Kidney (tissue), 13 donors: ENCODE measurements at regions not wholly inside any gene's neighbourhood (a gene's known extent, or its start where the extent isn't known, plus 50 kb on each side); places are given as distances from the start of the nearest gene placed in this dataset.

Experiments
- DNase-seq, 5 donors: peaks; one replicate each; pipeline ENCODE4 v3.0.0-alpha.2; 2013 to 2020
- FAIRE-seq: peaks from 2 replicates; lab custom pipeline; 2012; peaks lifted over from hg19 to GRCh38; lab: Jason Lieb, UNC
- H3K27ac ChIP-seq, 2 donors: one replicate each; pipeline ENCODE4 v1.7.0; 2013; ENCODE audit warnings: low read depth in 2 of 2, low read length in 2 of 2, inconsistent platforms in 1 of 2
- H3K27me3 ChIP-seq: one replicate; pipeline ENCODE4 v1.7.1; 2013; ENCODE audit warnings: low read length, inconsistent platforms; ENCODE audit not compliant: control insufficient read depth, insufficient read depth
- H3K36me3 ChIP-seq, 3 donors: one replicate each; pipeline versions ENCODE4 v1.7.0 to v1.7.1; 2013; ENCODE audit warnings: low read length in 3 of 3, control low read depth in 1 of 3, inconsistent platforms in 1 of 3; ENCODE audit not compliant: insufficient read depth in 3 of 3, control insufficient read depth in 2 of 3
- H3K4me1 ChIP-seq, 3 donors: one replicate each; pipeline versions ENCODE4 v1.7.0 to v1.7.1; 2013; ENCODE audit warnings: low read length in 3 of 3, inconsistent platforms in 1 of 3, low read depth in 1 of 3; ENCODE audit not compliant: control insufficient read depth in 2 of 3, insufficient read depth in 2 of 3
- H3K4me3 ChIP-seq, 3 donors: one replicate each; pipeline versions ENCODE4 v1.7.0 to v1.8.1; 2013; ENCODE audit warnings: low read length in 3 of 3, control low read depth in 1 of 3, inconsistent platforms in 1 of 3
- H3K9ac ChIP-seq, 3 donors: one replicate each; pipeline versions ENCODE4 v1.7.0 to v1.7.1; 2013; ENCODE audit warnings: low read length in 3 of 3, control low read depth in 1 of 3, inconsistent platforms in 1 of 3
- H3K9me3 ChIP-seq, 3 donors: one replicate each; pipeline versions ENCODE4 v1.7.0 to v1.7.1; 2013; ENCODE audit warnings: low read length in 3 of 3, control low read depth in 1 of 3, inconsistent platforms in 1 of 3; ENCODE audit not compliant: control insufficient read depth in 2 of 3, insufficient read depth in 1 of 3
- intact Hi-C: fragments of 100-400 bp; cut with DNase I; formaldehyde crosslinking; loops from one replicate; pipeline ENCODE4 v1.11.1; 2022
- TF ChIP-seq, protein P1 (sequence below): IDR thresholded peaks from 3 replicates; pipeline ENCODE4 v1.5.1; 2012; ENCODE audit warnings: mild to moderate bottlenecking, moderate library complexity, borderline replicate concordance; ENCODE audit not compliant: insufficient read depth; ENCODE audit errors: extremely low read depth
- donor health status: control.
- donor health status: control.
- donor health status: control.
- donor health status: control.
- donor health status: control.
- donor health status: DM: yes; HTN: yes; CAD: no.
- donor health status: Normal renal cell carcinoma (clear cell type).

DNA sequence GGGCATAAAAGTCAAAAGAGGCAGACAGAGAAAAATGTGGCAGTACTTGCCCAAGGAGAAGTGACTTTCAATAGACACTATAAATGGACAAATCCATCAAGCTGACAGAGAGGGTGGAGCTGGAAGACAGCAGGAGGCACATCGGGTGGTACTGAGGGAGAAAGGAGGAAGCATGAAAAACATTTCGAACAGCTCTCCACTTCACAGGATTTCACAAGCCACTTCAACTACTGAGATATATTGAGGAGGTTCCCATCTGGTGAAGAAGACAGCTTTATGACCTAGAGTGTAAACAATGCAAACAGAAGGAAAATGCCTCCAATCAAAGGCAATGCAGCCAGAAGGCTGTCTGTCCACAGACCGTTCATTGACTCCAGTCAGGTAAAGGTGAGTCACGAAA lies 259.4 kb upstream of the ECI2 start:
- intact Hi-C loops = no loop called here
- FAIRE-seq = no peak
- TF ChIP-seq, protein P1, sequence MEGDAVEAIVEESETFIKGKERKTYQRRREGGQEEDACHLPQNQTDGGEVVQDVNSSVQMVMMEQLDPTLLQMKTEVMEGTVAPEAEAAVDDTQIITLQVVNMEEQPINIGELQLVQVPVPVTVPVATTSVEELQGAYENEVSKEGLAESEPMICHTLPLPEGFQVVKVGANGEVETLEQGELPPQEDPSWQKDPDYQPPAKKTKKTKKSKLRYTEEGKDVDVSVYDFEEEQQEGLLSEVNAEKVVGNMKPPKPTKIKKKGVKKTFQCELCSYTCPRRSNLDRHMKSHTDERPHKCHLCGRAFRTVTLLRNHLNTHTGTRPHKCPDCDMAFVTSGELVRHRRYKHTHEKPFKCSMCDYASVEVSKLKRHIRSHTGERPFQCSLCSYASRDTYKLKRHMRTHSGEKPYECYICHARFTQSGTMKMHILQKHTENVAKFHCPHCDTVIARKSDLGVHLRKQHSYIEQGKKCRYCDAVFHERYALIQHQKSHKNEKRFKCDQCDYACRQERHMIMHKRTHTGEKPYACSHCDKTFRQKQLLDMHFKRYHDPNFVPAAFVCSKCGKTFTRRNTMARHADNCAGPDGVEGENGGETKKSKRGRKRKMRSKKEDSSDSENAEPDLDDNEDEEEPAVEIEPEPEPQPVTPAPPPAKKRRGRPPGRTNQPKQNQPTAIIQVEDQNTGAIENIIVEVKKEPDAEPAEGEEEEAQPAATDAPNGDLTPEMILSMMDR = no peak
- Histone ChIP-seq H3K36me3 (no peaks in the 10 kb centered on the region), H3K27ac (no peak overlapping the region), H3K4me3 (no peak overlapping the region), H3K27me3 (no peaks in the 10 kb centered on the region), H3K9me3 (no peaks in the 10 kb centered on the region), H3K9ac (no peak overlapping the region), H3K4me1 (no peaks in the 10 kb centered on the region)
- DNase-seq = no peak

DNA sequence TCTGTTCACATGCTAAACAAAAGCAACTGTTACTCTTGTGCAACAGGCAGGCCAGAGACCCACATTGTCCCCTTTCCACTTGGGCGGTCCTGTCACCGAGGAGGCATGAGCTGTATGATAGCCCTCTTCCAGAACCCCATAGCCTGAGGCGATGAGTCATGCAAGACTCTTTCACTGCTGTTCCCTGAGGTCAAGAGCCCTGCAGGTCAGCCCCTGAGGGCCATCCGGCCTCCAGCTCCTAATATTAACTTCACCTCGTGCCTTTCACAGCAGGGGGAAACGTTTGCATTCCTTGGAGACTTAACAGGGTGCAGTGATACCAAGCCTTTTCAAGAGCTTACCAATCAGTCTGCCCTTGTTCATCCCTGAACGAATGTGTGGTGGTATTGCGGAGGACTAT lies 253.3 kb upstream of the ECI2 start:
- H3K4me3 ChIP-seq = no peak overlapping the region
- H3K9me3 ChIP-seq = peaks cover 0 to 13% (median 4%) of the 10 kb centered on the region in 3 donors
- H3K9ac ChIP-seq = no peak overlapping the region
- DNase-seq (no peak), FAIRE-seq (no peak)
- intact Hi-C loops = no loop called here
- H3K27me3 ChIP-seq = no peaks in the 10 kb centered on the region
- H3K27ac ChIP-seq = no peak overlapping the region
- H3K4me1 ChIP-seq = no peaks in the 10 kb centered on the region
- no peaks in the 10 kb centered on the region for H3K36me3 ChIP-seq
- TF ChIP-seq, protein P1 = no peak

DNA sequence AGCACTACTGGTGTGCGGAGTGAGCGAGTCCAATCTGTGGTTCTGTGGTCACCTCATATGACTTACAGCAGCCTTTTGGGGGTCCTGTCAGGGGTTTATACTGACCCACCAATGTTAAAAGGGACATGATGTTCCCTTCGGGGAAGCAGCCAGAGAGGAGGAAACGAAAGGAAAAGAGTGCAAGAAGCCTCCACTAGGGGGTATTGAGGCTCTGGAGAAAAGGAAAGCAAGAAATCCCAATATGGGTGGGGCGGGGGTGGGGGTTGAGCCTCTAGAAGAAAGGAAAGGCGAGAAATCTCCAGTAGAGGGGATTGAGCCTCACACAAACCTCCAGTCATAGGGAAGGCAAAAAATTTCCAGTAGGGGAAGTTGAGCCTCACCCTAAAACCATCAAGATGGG lies 249.3 kb upstream of the ECI2 start:
- no peak for FAIRE-seq
- Histone ChIP-seq H3K27me3 (no peaks in the 10 kb centered on the region), H3K9me3 (peaks cover 0 to 18% (median 4%) of the 10 kb centered on the region in 3 donors), H3K27ac (no peak overlapping the region), H3K9ac (no peak overlapping the region), H3K4me1 (peaks cover 0 to 3% (median 0%) of the 10 kb centered on the region in 3 donors), H3K4me3 (no peak overlapping the region), H3K36me3 (no peaks in the 10 kb centered on the region)
- DNase-seq = no peak
- intact Hi-C loops = no loop called here
- TF ChIP-seq, protein P1 = no peak

DNA sequence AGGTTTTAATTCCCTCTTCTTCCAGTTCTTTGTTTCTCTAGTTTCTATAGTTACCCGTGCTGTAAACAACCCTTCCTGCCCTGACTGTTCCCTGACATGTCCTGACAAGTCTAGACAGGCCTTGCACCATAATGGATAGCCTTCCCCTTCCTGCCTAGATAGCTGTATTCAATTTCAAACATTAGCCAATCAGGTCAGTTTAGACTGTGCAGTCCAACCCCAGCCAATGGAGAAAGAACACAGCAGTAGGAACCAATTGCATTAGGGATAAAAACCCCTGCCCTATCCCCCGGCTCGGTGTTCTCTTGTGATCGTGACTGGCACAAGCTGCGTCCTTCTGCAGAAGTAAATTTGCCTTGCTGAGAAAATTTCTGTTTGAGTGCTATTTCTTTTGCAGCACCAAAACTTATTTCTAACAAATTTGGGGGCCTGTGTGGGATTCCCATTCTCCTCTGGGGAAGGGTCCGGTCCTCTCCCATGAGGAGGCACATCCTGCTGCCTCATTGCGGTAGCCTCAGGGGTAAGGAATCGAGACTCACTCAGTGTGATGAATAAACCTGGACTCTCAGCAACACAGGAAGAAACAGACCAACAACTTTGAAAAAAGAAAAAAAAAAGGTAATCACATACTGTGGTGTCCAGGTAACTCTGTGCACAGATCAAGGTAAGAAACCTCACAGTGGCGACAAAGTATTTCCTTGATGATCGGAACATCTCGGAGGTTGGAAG lies 248.7 kb upstream of the ECI2 start:
- Histone ChIP-seq H3K9ac (no peak overlapping the region), H3K4me1 (peaks cover 0 to 3% (median 0%) of the 10 kb centered on the region in 3 donors), H3K27ac (no peak overlapping the region), H3K36me3 (no peaks in the 10 kb centered on the region), H3K9me3 (peaks cover 0 to 18% (median 4%) of the 10 kb centered on the region in 3 donors), H3K4me3 (no peak overlapping the region), H3K27me3 (no peaks in the 10 kb centered on the region)
- TF ChIP-seq, protein P1 = no peak
- no peak for FAIRE-seq
- DNase-seq = no peak
- intact Hi-C loops = no loop called here
